Right lobe of liver (tissue), 6 donors: ENCODE measurements at regions not wholly inside any gene's neighbourhood (a gene's known extent, or its start where the extent isn't known, plus 50 kb on each side); places are given as distances from the start of the nearest gene placed in this dataset.

Experiments used
- ATAC-seq, 4 donors: fragments of 200-7000 bp; cut with Tn5 transposase; one replicate each; pipeline ENCODE4 v1.9.1; 2020; ENCODE audit warnings: mild to moderate bottlenecking in 4 of 4, moderate library complexity in 4 of 4
- DNase-seq, 3 donors: peaks; one replicate each; pipeline ENCODE4 v3.0.0-alpha.2; 2020
- H3K27ac ChIP-seq, 3 donors: fragments of 200-600 bp; one replicate each; pipeline ENCODE4 v1.8.0; 2022
- H3K27me3 ChIP-seq, 2 donors: fragments of 200-600 bp; one replicate each; pipeline ENCODE4 v1.8.0; 2022
- H3K36me3 ChIP-seq, 4 donors: fragments of 200-600 bp; sonication (generic) in 1 of 4; one replicate each; pipeline versions ENCODE4 v1.5.1 to v1.8.0; 2017 to 2022; ENCODE audit warnings: control low read depth in 1 of 4
- H3K4me1 ChIP-seq, 4 donors: fragments of 200-600 bp; sonication (generic) in 1 of 4; one replicate each; pipeline versions ENCODE4 v1.5.1 to v1.8.0; 2017 to 2022; ENCODE audit warnings: control low read depth in 1 of 4
- H3K4me3 ChIP-seq, 3 donors: fragments of 200-600 bp; one replicate each; pipeline ENCODE4 v1.8.0; 2022
- H3K9me3 ChIP-seq, 4 donors: fragments of 200-600 bp; sonication (generic) in 1 of 4; one replicate each; pipeline versions ENCODE4 v1.5.1 to v1.8.0; 2017 to 2022; ENCODE audit warnings: control low read depth in 1 of 4
- POLR2A ChIP-seq: fragments of 450-650 bp; IDR thresholded peaks from one replicate; pipeline ENCODE4 v1.6.1; 2017; ENCODE audit warnings: antibody characterized with exemption, mild to moderate bottlenecking
- WGBS: methylation state at CpG from one replicate; pipeline ENCODE4 v1.1.6; 2018; ENCODE audit warnings: low coverage, low lambda C conversion rate; ENCODE audit not compliant: insufficient coverage; ENCODE audit errors: missing lambda C conversion rate; 5-methylcytosine and 5-hydroxymethylcytosine counted together
- intact Hi-C, 2 donors: fragments of 100-400 bp; cut with DNase I; formaldehyde crosslinking; loops; one replicate each; pipeline versions ENCODE4 v1.11.2 to v1.14.1; 2022
- TF ChIP-seq, protein P1 (sequence below), 4 donors: fragments of 200-600 bp in 3 of 4; fragments of 450-650 bp in 1 of 4; IDR thresholded peaks; one replicate each; pipeline versions ENCODE4 v1.5.1 to v1.8.0; 2016 to 2022; ENCODE audit warnings: antibody characterized with exemption in 4 of 4, mild to moderate bottlenecking in 2 of 4
- donor health status: DM: no; HTN: yes; CAD: no.
- donor health status: DM: no; HTN: no; CAD: no.
- donor health status: DM: no; HTN: no; CAD: no.
- donor health status: DM: no; HTN: yes; CAD: no.
- donor health status: DM: no; HTN: yes; CAD: no.

DNA sequence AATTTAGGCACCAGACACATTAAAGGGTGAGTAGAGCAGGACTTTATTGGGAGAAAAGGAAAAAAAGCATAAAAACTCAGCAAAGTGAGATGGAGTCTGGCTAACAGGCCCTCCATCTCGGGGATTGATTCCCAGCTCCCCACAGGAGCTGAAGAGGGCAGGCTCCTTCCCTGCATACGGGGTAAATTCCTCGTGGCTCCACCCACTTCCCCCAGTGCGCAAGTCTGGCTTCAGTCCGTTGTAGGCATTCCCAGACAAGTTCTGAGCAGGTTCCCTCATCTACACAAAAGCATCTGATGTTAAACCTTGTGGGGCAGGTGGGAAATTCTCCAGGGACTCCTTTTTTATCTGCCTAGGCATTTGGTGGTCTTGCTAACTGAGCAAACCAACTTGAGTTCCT lies 722.6 kb downstream of the ZNF385D start:
- no peaks in the 10 kb centered on the region for H3K4me1 ChIP-seq

DNA sequence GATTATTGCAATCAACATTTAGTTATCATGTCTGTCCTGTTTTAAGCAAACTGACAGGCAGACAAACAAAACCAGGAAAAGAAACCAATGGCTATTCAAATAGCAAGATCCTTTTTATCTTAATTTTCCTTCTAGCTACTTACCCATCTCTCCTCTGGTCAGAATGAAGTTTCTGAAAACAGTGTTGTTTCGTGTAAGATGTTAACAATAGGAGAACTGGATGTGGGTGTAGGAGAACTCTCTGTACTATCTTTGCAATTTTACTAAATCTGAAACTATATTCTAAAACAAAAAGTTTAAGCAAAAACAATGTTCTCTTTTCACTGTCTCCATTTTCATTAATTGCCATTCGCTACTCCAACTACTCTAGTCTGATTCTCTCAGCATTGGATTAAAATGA lies 726.4 kb downstream of the ZNF385D start:
- no peaks in the 10 kb centered on the region for H3K27me3 ChIP-seq
- no peaks in the 10 kb centered on the region for H3K36me3 ChIP-seq
- ATAC-seq, result no peak
- no peak for DNase-seq
- 31% methylated on average over 2 of the region's 2 CpGs for WGBS
- TF ChIP-seq, protein P1, sequence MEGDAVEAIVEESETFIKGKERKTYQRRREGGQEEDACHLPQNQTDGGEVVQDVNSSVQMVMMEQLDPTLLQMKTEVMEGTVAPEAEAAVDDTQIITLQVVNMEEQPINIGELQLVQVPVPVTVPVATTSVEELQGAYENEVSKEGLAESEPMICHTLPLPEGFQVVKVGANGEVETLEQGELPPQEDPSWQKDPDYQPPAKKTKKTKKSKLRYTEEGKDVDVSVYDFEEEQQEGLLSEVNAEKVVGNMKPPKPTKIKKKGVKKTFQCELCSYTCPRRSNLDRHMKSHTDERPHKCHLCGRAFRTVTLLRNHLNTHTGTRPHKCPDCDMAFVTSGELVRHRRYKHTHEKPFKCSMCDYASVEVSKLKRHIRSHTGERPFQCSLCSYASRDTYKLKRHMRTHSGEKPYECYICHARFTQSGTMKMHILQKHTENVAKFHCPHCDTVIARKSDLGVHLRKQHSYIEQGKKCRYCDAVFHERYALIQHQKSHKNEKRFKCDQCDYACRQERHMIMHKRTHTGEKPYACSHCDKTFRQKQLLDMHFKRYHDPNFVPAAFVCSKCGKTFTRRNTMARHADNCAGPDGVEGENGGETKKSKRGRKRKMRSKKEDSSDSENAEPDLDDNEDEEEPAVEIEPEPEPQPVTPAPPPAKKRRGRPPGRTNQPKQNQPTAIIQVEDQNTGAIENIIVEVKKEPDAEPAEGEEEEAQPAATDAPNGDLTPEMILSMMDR (IDR thresholded peaks at IDR 0.05), result no peak
- TF ChIP-seq POLR2A, result no peak
- no peaks in the 10 kb centered on the region for H3K4me1 ChIP-seq
- no peaks in the 10 kb centered on the region for H3K9me3 ChIP-seq
- no peak overlapping the region for H3K4me3 ChIP-seq
- intact Hi-C loops, result no loop called here
- no peak overlapping the region for H3K27ac ChIP-seq

More for the DNA sequence above, 722.6 kb downstream of the ZNF385D start:
- H3K9me3 ChIP-seq, result no peaks in the 10 kb centered on the region
- TF ChIP-seq, protein P1 (IDR thresholded peaks at IDR 0.05), result no peak
- TF ChIP-seq POLR2A, result no peak
- no peak overlapping the region for H3K4me3 ChIP-seq
- no peak overlapping the region for H3K27ac ChIP-seq
- no peaks in the 10 kb centered on the region for H3K27me3 ChIP-seq
- H3K36me3 ChIP-seq, result no peaks in the 10 kb centered on the region
- intact Hi-C loops, result no loop called here
- DNase-seq (no peak), ATAC-seq (no peak)
- WGBS, result 57% methylated on average over 4 of the region's 5 CpGs

DNA sequence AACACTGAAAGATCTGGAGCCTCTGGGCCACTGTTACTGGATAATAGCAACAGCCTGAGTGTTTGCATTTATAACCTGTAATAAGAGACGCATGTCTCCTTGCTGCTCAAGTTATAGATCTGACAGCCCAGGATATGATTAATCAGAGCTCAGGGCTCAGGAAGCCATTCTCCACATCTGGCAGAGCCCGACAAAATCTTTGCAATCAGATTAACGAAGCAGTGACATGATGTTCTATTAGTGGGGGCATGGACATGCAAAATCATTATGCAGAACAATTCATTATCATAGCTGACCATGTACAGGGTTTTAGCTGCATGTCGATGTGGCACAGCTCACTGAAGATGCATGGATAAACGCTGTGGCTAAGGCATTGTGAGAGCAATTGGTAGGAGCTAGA lies 730.3 kb downstream of the ZNF385D start:
- Histone ChIP-seq H3K27ac (no peak overlapping the region), H3K27me3 (no peaks in the 10 kb centered on the region), H3K9me3 (no peaks in the 10 kb centered on the region), H3K4me1 (no peaks in the 10 kb centered on the region), H3K4me3 (no peak overlapping the region), H3K36me3 (no peaks in the 10 kb centered on the region)
- ATAC-seq (no peak), DNase-seq (no peak)
- intact Hi-C loops, result no loop called here
- 37% methylated on average over 5 of the region's 5 CpGs for WGBS
- TF ChIP-seq, protein P1 (IDR thresholded peaks at IDR 0.05), result no peak
- TF ChIP-seq POLR2A, result no peak

DNA sequence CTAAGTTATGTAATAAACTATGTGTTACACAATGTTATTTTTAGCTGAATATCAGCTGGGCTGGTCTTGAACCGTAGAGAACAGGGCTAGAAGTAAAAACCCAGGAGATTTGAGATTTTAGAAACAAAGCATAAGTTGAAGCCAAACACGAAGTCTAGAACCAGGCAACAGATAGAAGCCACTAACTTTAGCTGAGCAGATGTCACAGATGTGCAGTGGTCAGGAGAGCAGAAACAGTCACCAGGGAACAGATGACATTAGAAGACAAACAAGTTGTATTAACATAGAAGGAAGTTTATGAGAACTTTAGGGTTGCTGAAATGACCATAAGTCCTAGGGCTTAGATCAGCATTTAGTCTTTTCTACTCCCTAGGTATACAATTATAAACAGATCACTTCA lies 731.0 kb downstream of the ZNF385D start:
- H3K4me3 ChIP-seq, result no peak overlapping the region
- TF ChIP-seq, protein P1 (IDR thresholded peaks at IDR 0.05), result no peak
- TF ChIP-seq POLR2A, result no peak
- H3K9me3 ChIP-seq, result no peaks in the 10 kb centered on the region
- no peaks in the 10 kb centered on the region for H3K27me3 ChIP-seq
- H3K4me1 ChIP-seq, result no peaks in the 10 kb centered on the region
- DNase-seq, result no peak
- ATAC-seq, result no peak
- no peak overlapping the region for H3K27ac ChIP-seq
- WGBS, result 39% methylated on average over 2 of the region's 2 CpGs
- intact Hi-C loops, result no loop called here
- no peaks in the 10 kb centered on the region for H3K36me3 ChIP-seq
